ENCODE measurements at regions not wholly inside any gene's neighbourhood (a gene's known extent, or its start where the extent isn't known, plus 50 kb on each side); places are given as distances from the start of the nearest gene placed in this dataset.

DNA sequence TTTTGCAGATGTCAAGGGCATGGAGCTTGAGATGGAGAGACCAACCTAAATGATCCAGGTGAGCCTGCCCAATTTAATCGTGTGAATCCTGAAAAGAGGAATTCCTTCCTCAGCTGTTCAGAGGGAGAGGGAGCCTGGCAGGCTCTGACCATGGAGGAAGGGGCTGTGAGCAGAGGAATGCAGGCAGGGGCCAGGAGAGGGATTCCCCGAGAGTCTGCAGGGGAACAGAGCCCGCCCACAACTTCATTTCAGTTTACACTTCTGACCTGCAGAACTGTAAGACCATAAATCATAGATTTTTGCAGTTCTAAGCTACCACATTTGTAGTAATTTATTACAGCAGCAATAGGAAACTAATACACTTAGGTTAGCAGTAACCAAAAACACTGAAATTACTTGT, 164.1 kb downstream of the TBXT start:
- no peak overlapping the region for H3K27ac ChIP-seq
- 46% methylated on average over 3 of the region's 3 CpGs for WGBS
- H3K27me3 ChIP-seq (replicated peaks; ENCODE audit: insufficient read depth), result peaks cover 23% of the 10 kb centered on the region
- TF ChIP-seq, protein P1, sequence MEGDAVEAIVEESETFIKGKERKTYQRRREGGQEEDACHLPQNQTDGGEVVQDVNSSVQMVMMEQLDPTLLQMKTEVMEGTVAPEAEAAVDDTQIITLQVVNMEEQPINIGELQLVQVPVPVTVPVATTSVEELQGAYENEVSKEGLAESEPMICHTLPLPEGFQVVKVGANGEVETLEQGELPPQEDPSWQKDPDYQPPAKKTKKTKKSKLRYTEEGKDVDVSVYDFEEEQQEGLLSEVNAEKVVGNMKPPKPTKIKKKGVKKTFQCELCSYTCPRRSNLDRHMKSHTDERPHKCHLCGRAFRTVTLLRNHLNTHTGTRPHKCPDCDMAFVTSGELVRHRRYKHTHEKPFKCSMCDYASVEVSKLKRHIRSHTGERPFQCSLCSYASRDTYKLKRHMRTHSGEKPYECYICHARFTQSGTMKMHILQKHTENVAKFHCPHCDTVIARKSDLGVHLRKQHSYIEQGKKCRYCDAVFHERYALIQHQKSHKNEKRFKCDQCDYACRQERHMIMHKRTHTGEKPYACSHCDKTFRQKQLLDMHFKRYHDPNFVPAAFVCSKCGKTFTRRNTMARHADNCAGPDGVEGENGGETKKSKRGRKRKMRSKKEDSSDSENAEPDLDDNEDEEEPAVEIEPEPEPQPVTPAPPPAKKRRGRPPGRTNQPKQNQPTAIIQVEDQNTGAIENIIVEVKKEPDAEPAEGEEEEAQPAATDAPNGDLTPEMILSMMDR (IDR thresholded peaks at IDR 0.05), result no peak
- TF ChIP-seq POLR2AphosphoS5 (IDR thresholded peaks at IDR 0.05), result no peak
- no peak for TF ChIP-seq POLR2A (IDR thresholded peaks at IDR 0.05)
- no peaks in the 10 kb centered on the region for H3K9me3 ChIP-seq
- no peak for DNase-seq (ENCODE audit: low spot score)
- no peaks in the 10 kb centered on the region for H3K4me1 ChIP-seq (replicated peaks)
- no peaks in the 10 kb centered on the region for H3K36me3 ChIP-seq
- intact Hi-C loops (cut with DNase I), result no loop called here
- no peak overlapping the region for H3K4me3 ChIP-seq

DNA sequence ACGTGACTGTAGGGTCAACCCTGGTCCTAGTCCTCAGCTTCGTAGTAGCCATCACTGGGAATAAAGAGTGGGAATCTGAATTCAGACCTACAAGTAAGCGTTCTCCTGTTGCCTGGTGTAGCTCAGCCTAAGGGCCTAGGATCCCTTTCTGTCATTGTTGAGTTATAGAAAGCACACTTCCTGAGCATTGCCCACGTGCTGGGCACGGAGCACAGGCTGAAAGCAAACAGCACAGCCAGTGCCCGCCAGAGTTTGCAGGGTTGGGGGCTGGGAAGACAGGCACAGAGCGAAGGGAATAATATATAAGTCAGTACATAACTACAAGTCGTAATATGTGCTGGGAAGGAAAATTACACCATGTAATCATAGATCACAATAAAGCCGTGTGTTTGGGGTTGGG, 166.3 kb downstream of the TBXT start:
- H3K27ac ChIP-seq, result no peak overlapping the region
- H3K27me3 ChIP-seq (replicated peaks; ENCODE audit: insufficient read depth), result peaks cover 11% of the 10 kb centered on the region
- H3K36me3 ChIP-seq, result no peaks in the 10 kb centered on the region
- DNase-seq (ENCODE audit: low spot score), result no peak
- WGBS, result 60% methylated on average over 9 of the region's 9 CpGs
- no peak overlapping the region for H3K4me3 ChIP-seq
- H3K9me3 ChIP-seq, result no peaks in the 10 kb centered on the region
- H3K4me1 ChIP-seq (replicated peaks), result no peaks in the 10 kb centered on the region
- intact Hi-C loops (cut with DNase I), result no loop called here
- TF ChIP-seq, protein P1 (IDR thresholded peaks at IDR 0.05), result no peak
- TF ChIP-seq POLR2AphosphoS5 (IDR thresholded peaks at IDR 0.05), result no peak
- TF ChIP-seq POLR2A (IDR thresholded peaks at IDR 0.05), result no peak

DNA sequence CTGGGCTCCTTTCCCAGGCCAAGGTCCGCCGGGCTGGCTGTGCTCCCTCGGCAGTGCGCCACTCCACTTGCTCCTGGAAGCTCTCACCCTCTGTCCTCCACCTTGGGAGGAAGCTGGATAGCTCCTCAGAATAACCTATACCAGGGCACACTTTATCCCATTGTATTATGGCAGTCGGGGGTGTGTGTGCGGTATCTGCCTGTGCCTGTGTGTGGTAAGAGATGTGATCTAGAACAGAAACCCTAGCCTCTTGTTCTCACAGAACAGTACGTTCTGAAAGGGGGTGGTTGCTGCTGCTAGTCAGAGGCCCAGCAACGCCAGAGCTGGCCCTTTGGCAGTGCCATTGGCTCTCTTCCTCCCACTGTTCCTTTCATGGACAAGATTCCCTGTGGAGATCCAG, 168.4 kb downstream of the TBXT start:
- no peak for DNase-seq (ENCODE audit: low spot score)
- H3K4me3 ChIP-seq, result no peak overlapping the region
- H3K27ac ChIP-seq, result no peak overlapping the region
- no peaks in the 10 kb centered on the region for H3K36me3 ChIP-seq
- H3K27me3 ChIP-seq (replicated peaks; ENCODE audit: insufficient read depth), result peaks cover 3% of the 10 kb centered on the region
- TF ChIP-seq POLR2AphosphoS5 (IDR thresholded peaks at IDR 0.05), result no peak
- no peak for TF ChIP-seq POLR2A (IDR thresholded peaks at IDR 0.05)
- TF ChIP-seq, protein P1 (IDR thresholded peaks at IDR 0.05), result no peak
- intact Hi-C loops (cut with DNase I), result no loop called here
- H3K9me3 ChIP-seq, result no peaks in the 10 kb centered on the region
- no peaks in the 10 kb centered on the region for H3K4me1 ChIP-seq (replicated peaks)
- 80% methylated on average over 8 of the region's 8 CpGs for WGBS

DNA sequence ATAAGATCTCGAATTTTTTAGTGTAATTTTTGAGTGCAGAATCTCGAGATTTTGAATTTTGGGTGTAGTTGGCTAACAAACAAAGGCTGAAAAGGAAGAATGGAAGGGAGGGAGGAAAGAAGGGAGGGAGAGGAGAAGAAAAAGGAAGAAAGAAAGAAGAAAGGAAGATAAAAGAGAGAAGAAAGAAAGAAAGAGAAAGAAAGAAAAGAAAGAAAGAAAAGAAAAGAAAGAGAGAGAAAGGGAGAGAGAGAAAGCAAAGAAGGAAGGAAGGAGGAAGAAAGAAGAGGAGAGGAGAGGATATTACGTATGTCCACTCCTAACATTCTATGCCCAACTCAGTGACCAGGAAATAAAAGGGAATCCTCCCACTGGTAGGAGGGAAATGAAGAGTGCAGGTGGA, 169.6 kb downstream of the TBXT start:
- Histone ChIP-seq H3K4me1 (replicated peaks) (no peaks in the 10 kb centered on the region), H3K9me3 (no peaks in the 10 kb centered on the region), H3K27me3 (replicated peaks; ENCODE audit: insufficient read depth) (peaks cover 3% of the 10 kb centered on the region), H3K27ac (no peak overlapping the region), H3K36me3 (no peaks in the 10 kb centered on the region), H3K4me3 (no peak overlapping the region)
- 83% methylated on average over 3 of the region's 3 CpGs for WGBS
- no peak for DNase-seq (ENCODE audit: low spot score)
- no peak for TF ChIP-seq POLR2AphosphoS5 (IDR thresholded peaks at IDR 0.05)
- intact Hi-C loops (cut with DNase I), result no loop called here

DNA sequence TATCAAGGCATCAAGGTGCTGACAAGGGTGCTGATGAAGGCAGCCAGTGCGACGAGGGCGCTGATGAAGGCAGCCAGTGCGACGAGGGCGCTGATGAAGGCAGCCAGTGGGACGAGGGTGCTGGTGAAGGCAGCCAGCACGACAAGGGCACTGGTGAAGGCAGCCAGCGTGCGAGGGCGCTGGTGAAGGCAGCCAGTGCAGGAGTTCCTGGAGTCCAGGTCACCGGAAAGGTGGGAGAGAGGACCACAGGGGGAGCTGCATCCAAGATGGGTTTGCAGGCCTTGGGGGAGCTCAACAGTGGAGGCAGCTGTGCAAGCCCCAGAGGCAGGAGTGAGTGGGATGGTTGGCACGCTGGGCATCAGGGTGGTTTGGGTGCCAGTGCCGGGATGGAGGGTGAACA, 176.3 kb downstream of the TBXT start:
- no peak overlapping the region for H3K4me3 ChIP-seq
- no peaks in the 10 kb centered on the region for H3K4me1 ChIP-seq (replicated peaks)
- no peaks in the 10 kb centered on the region for H3K9me3 ChIP-seq
- no peaks in the 10 kb centered on the region for H3K36me3 ChIP-seq
- intact Hi-C loops (cut with DNase I), result no loop called here
- WGBS, result 79% methylated on average over 14 of the region's 14 CpGs
- peaks cover 37% of the 10 kb centered on the region for H3K27me3 ChIP-seq (replicated peaks; ENCODE audit: insufficient read depth)
- TF ChIP-seq POLR2AphosphoS5 (IDR thresholded peaks at IDR 0.05) (no peak), POLR2A (IDR thresholded peaks at IDR 0.05) (no peak)
- TF ChIP-seq, protein P1 (IDR thresholded peaks at IDR 0.05), result no peak
- DNase-seq (ENCODE audit: low spot score), result no peak
- H3K27ac ChIP-seq, result no peak overlapping the region

Data from prostate gland (tissue), 2 donors.